HG02943 (cell line): ENCODE measurements at regions not wholly inside any gene's neighbourhood (a gene's known extent, or its start where the extent isn't known, plus 50 kb on each side); places are given as distances from the start of the nearest gene placed in this dataset.
"Not testable (repeated sequence)": the region's sequence is repeated elsewhere in the genome, so short reads cannot be mapped to it uniquely, and the experiment has no call there.

Source experiments
- ATAC-seq: cut with Tn5 transposase; IDR thresholded peaks from one replicate; pipeline ENCODE4 v1.9.1; 2021; ENCODE audit warnings: mild to moderate bottlenecking, low read depth, moderate library complexity; ENCODE audit not compliant: unreplicated experiment

- ATAC-seq: no peak
Measured at GRCh38 chr5:9774472-9775079, 144.4 kb upstream of the TAS2R1 start.

- ATAC-seq: no peak
Measured at GRCh38 chr5:9771079-9771478, 140.9 kb upstream of the TAS2R1 start.

GRCh38 chr5:9766581-9766980 lies 136.4 kb upstream of the TAS2R1 start:
- no peak for ATAC-seq

- no peak for ATAC-seq
Measured at GRCh38 chr5:9765419-9766140, 135.4 kb upstream of the TAS2R1 start.

- no peak for ATAC-seq
Measured at GRCh38 chr5:9761706-9762105, 131.6 kb upstream of the TAS2R1 start.

- ATAC-seq: not testable (repeated sequence)
Measured at GRCh38 chr5:9752670-9753069, 122.5 kb upstream of the TAS2R1 start.

GRCh38 chr5:9743507-9743906 lies 113.4 kb upstream of the TAS2R1 start:
- ATAC-seq: no peak

- ATAC-seq: no peak
Measured at GRCh38 chr5:9742848-9743247, 112.7 kb upstream of the TAS2R1 start.

GRCh38 chr5:9739135-9739534 lies 109.0 kb upstream of the TAS2R1 start:
- ATAC-seq: no peak

GRCh38 chr5:9737265-9737664 lies 107.1 kb upstream of the TAS2R1 start:
- no peak for ATAC-seq

GRCh38 chr5:9733486-9733885 lies 103.3 kb upstream of the TAS2R1 start:
- ATAC-seq: no peak

GRCh38 chr5:9731159-9731558 lies 101.0 kb upstream of the TAS2R1 start:
- no peak for ATAC-seq

- no peak for ATAC-seq
Measured at GRCh38 chr5:9728261-9728660, 98.1 kb upstream of the TAS2R1 start.

GRCh38 chr5:9726931-9727330 lies 96.8 kb upstream of the TAS2R1 start:
- ATAC-seq: no peak

- not testable (repeated sequence) for ATAC-seq
Measured at GRCh38 chr5:9725265-9725664, 95.1 kb upstream of the TAS2R1 start.

GRCh38 chr5:9724707-9725106 lies 94.6 kb upstream of the TAS2R1 start:
- no peak for ATAC-seq

- ATAC-seq: no peak
Measured at GRCh38 chr5:9722601-9723180, 92.5 kb upstream of the TAS2R1 start.

GRCh38 chr5:9721161-9721560 lies 91.0 kb upstream of the TAS2R1 start:
- ATAC-seq: no peak

- no peak for ATAC-seq
Measured at GRCh38 chr5:9720361-9720760, 90.2 kb upstream of the TAS2R1 start.

- no peak for ATAC-seq
Measured at GRCh38 chr5:9716838-9717281, 86.7 kb upstream of the TAS2R1 start.

- no peak for ATAC-seq
Measured at GRCh38 chr5:9715891-9716335, 85.8 kb upstream of the TAS2R1 start.
